ENCODE measurements at regions not wholly inside any gene's neighbourhood (a gene's known extent, or its start where the extent isn't known, plus 50 kb on each side); places are given as distances from the start of the nearest gene placed in this dataset.

- intact Hi-C loops (cut with micrococcal nuclease) (no loop called here), in situ Hi-C loops (cut with MboI; ENCODE audit: low sequenced_read_pairs) (no loop called here), dilution Hi-C loops (cut with HindIII; ENCODE audit: low sequenced_read_pairs, unreplicated experiment) (no loop called here)
- no peak overlapping the region for H3K4ac ChIP-seq (ENCODE audit: low read depth, low read length)
- no peak overlapping the region for H2AFZ ChIP-seq (replicated peaks; ENCODE audit: low read length, poor library complexity)
- DNase-seq (no peak), ATAC-seq (ENCODE audit: low read depth) (no peak)
- no peak overlapping the region for H2AK5ac ChIP-seq (ENCODE audit: low read depth, low read length)
- no peak overlapping the region for H3K18ac ChIP-seq (ENCODE audit: low read depth, low read length)
- no peaks in the 10 kb centered on the region for H4K20me1 ChIP-seq (ENCODE audit: insufficient read depth, low read length)
- H3K9ac ChIP-seq (ENCODE audit: low read depth, low read length), result no peak overlapping the region
- WGBS, 2 experiments (ENCODE audit: extremely low coverage in 2 of 2, insufficient read length in 1 of 2), result 100% methylated on average over 1 of the region's 6 CpGs; no CpG with 5 or more reads in 1 of the 2 experiments
- TF ChIP-seq POLR2A (IDR thresholded peaks at IDR 0.05; ENCODE audit: low read depth, low read length) (no peak), RAD21 (IDR thresholded peaks at IDR 0.05; ENCODE audit: low read length) (no peak), MXI1 (IDR thresholded peaks at IDR 0.05; ENCODE audit: borderline replicate concordance, low read depth, low read length) (no peak), ELK1 (IDR thresholded peaks at IDR 0.05; ENCODE audit: borderline replicate concordance, low read depth, low read length) (no peak), CEBPB (IDR thresholded peaks at IDR 0.05; ENCODE audit: low read depth, low read length) (no peak), MAZ (IDR thresholded peaks at IDR 0.05; ENCODE audit: borderline replicate concordance, low read depth, low read length) (no peak), RFX5 (IDR thresholded peaks at IDR 0.05; ENCODE audit: low read depth, low read length) (no peak), BHLHE40 (IDR thresholded peaks at IDR 0.05; ENCODE audit: low read depth, low read length) (no peak), MAFK (IDR thresholded peaks at IDR 0.05; ENCODE audit: low read depth, low read length) (no peak), CHD1 (IDR thresholded peaks at IDR 0.05; ENCODE audit: low read depth, low read length) (no peak), CTCF (conservative IDR thresholded peaks at IDR 0.05; ENCODE audit: low read depth, low read length) (no peak), FOS (IDR thresholded peaks at IDR 0.05; ENCODE audit: low read depth, low read length) (no peak), RCOR1 (IDR thresholded peaks at IDR 0.05; ENCODE audit: insufficient replicate concordance, low read length) (no peak), NFE2L2 (IDR thresholded peaks at IDR 0.05; ENCODE audit: low read depth, low read length) (no peak), SMC3 (IDR thresholded peaks at IDR 0.05; ENCODE audit: low read depth, low read length) (no peak)
- TF ChIP-seq, protein P1, sequence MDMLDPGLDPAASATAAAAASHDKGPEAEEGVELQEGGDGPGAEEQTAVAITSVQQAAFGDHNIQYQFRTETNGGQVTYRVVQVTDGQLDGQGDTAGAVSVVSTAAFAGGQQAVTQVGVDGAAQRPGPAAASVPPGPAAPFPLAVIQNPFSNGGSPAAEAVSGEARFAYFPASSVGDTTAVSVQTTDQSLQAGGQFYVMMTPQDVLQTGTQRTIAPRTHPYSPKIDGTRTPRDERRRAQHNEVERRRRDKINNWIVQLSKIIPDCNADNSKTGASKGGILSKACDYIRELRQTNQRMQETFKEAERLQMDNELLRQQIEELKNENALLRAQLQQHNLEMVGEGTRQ (IDR thresholded peaks at IDR 0.05; ENCODE audit: low read depth, low read length), result no peak
- no peak overlapping the region for H2BK5ac ChIP-seq (ENCODE audit: low read depth, low read length, poor library complexity, severe bottlenecking)
- H3K27ac ChIP-seq (ENCODE audit: insufficient read depth, low read length), result no peak overlapping the region
- CTCF ChIA-PET, result no interaction called here
- H3K4me3 ChIP-seq (ENCODE audit: insufficient read depth, low read depth, low read length), result no peak overlapping the region
- no peak overlapping the region for H3K56ac ChIP-seq (ENCODE audit: extremely low read depth, insufficient read depth, low read length)
- H4K5ac ChIP-seq (ENCODE audit: low read depth, low read length), result no peak overlapping the region
- no peaks in the 10 kb centered on the region for H3K79me1 ChIP-seq (ENCODE audit: low read depth in 1 of 2, low read length in 2 of 2)
- H3K4me1 ChIP-seq (ENCODE audit: control insufficient read depth, insufficient read depth, low read length), result no peaks in the 10 kb centered on the region
- no peak overlapping the region for H3K23ac ChIP-seq (ENCODE audit: low read depth, low read length)
- H3K27me3 ChIP-seq (ENCODE audit: control insufficient read depth, insufficient read depth, low read length), result 0 out of 2 replicates have a peak, but pooled peaks cover 2% of the 10 kb centered on the region
- H3K4me2 ChIP-seq (ENCODE audit: low read depth, low read length), result no peak overlapping the region
- H2AK9ac ChIP-seq (replicated peaks; ENCODE audit: low read depth, low read length, poor library complexity), result no peak overlapping the region
- no TSS peak for BruUV-seq (replicated peaks)
- no peak overlapping the region for H3K14ac ChIP-seq (replicated peaks; ENCODE audit: low read depth, low read length)
- H3K9me1 ChIP-seq (ENCODE audit: insufficient read depth, low read length), result no peaks in the 10 kb centered on the region
- no peaks in the 10 kb centered on the region for H3K36me3 ChIP-seq (ENCODE audit: control insufficient read depth, insufficient read depth, low read length)
- POLR2A ChIA-PET (ENCODE audit: unreplicated experiment), result no interaction called here
- no peak overlapping the region for H2BK15ac ChIP-seq (ENCODE audit: low read depth, low read length)
- no peak overlapping the region for H2BK20ac ChIP-seq (ENCODE audit: low read depth, low read length)
- no peak overlapping the region for H4K91ac ChIP-seq (ENCODE audit: insufficient read depth, low read depth, low read length)
- H4K8ac ChIP-seq (ENCODE audit: low read depth in 2 of 2, low read length in 2 of 2), result no peak overlapping the region
- H2BK120ac ChIP-seq (ENCODE audit: low read depth, low read length), result no peak overlapping the region
- H3K9me3 ChIP-seq (ENCODE audit: control insufficient read depth, insufficient read depth, low read length), result no peaks in the 10 kb centered on the region
These were observed 270.0 kb upstream of the NAV3 start for GRCh38 chr12:77560714-77561113.

All from IMR-90 (cell line).